Endothelial cell of umbilical vein (primary cell): ENCODE measurements at regions not wholly inside any gene's neighbourhood (a gene's known extent, or its start where the extent isn't known, plus 50 kb on each side); places are given as distances from the start of the nearest gene placed in this dataset.

Experiments used
- CTCF ChIP-seq, 2 donors: IDR thresholded peaks; 1 replicate in 1 of 2; 2 replicates in 1 of 2; pipeline ENCODE4 v1.5.1; 2011; ENCODE audit warnings: low read length in 2 of 2, mild to moderate bottlenecking in 2 of 2, moderate library complexity in 2 of 2, control low read depth in 1 of 2, inconsistent platforms in 1 of 2, low read depth in 1 of 2; ENCODE audit not compliant: insufficient read depth in 1 of 2; ENCODE audit errors: extremely low read depth in 1 of 2
- EZH2 ChIP-seq: IDR thresholded peaks from 2 replicates; pipeline ENCODE4 v1.6.1; 2012; ENCODE audit warnings: borderline replicate concordance, low read depth, mild to moderate bottlenecking, moderate library complexity, low read length, inconsistent platforms; ENCODE audit not compliant: severe bottlenecking
- JUN ChIP-seq: IDR thresholded peaks from 2 replicates; pipeline ENCODE4 v1.6.1; 2011; ENCODE audit warnings: borderline replicate concordance, low read depth; ENCODE audit not compliant: insufficient read length, insufficient read depth
- MAX ChIP-seq: IDR thresholded peaks from 2 replicates; pipeline ENCODE4 v1.6.1; 2011; ENCODE audit not compliant: insufficient read depth, insufficient read length
- MYC ChIP-seq: IDR thresholded peaks from one replicate; pipeline ENCODE4 v1.6.1; 2011; ENCODE audit warnings: mild to moderate bottlenecking, low read depth, low read length
- POLR2A ChIP-seq: IDR thresholded peaks from 2 replicates; pipeline ENCODE4 v1.6.1; 2012; ENCODE audit warnings: low read depth, mild to moderate bottlenecking, control low read depth, low read length
- POLR2AphosphoS5 ChIP-seq: IDR thresholded peaks from 2 replicates; pipeline ENCODE4 v1.6.1; 2012; ENCODE audit warnings: low read depth, mild to moderate bottlenecking, control low read depth, low read length, moderate library complexity; ENCODE audit not compliant: insufficient read depth

GRCh38 chr3:160129459-160130061, 95.7 kb upstream of the C3orf80 start:
- TF ChIP-seq MAX (no peak), CTCF (IDR thresholded peaks at IDR 0.05; ENCODE audit: extremely low read depth in 1 of 2, insufficient read depth in 1 of 2, low read depth in 1 of 2, low read length in 2 of 2) (no peak), POLR2A (no peak), JUN (peak; percentile 68), EZH2 (no peak), MYC (no peak), POLR2AphosphoS5 (peak; percentile 85)
